Erythroblast (primary cell): ENCODE measurements at regions not wholly inside any gene's neighbourhood (a gene's known extent, or its start where the extent isn't known, plus 50 kb on each side); places are given as distances from the start of the nearest gene placed in this dataset.

Source experiments
- GATA1 ChIP-seq: IDR thresholded peaks from 2 replicates; pipeline ENCODE4 v1.6.1; 2011; ENCODE audit warnings: low read depth, mild to moderate bottlenecking, control low read depth, low read length, moderate library complexity
- POLR2A ChIP-seq: IDR thresholded peaks from 2 replicates; pipeline ENCODE4 v1.6.1; 2011; ENCODE audit warnings: mild to moderate bottlenecking, low read length

DNA sequence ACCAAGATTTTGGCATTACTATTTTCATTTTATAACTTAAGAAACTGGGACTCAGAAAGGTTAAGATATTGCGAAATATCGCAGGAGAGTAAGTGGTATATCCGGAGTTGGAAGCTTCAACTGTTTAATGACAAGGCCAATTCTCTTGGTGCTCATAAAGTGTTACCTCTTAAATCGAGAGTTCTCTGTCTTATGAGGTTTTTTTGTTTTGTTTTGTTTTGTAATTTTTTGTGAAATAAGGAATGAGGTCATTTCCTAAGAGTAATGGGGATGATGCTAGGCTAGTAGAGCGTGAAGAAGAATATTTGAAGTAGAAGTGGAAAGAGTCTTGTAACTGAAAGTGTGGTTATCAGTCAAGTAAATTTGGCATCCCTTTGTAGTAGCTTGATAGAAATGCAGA is 183.2 kb upstream of the DAB2 start:
- TF ChIP-seq POLR2A (no peak), GATA1 (no peak)
